Stimulated activated effector memory CD8-positive, alpha-beta T cell treated with anti-CD3 and anti-CD28 coated beads, Interleukin-12 subunit alpha, Interleukin-12 subunit beta, amount 100 ng/mL, for 72 hours (primary cell): ENCODE measurements at regions not wholly inside any gene's neighbourhood (a gene's known extent, or its start where the extent isn't known, plus 50 kb on each side); places are given as distances from the start of the nearest gene placed in this dataset.

Experiments
- ATAC-seq: fragments of 150-1000 bp; cut with Tn5 transposase; 2 replicates; pipeline ENCODE4 v1.10.0; 2021
- DNase-seq, 2 donors: peaks; one replicate each; pipeline ENCODE4 v3.0.0; 2021 to 2022; ENCODE audit warnings: low spot score in 2 of 2
- H3K27ac Mint-ChIP-seq: one replicate; pipeline ENCODE4 v1.8.0; 2022; ENCODE audit warnings: mild to moderate bottlenecking, mixed read lengths
- H3K36me3 Mint-ChIP-seq: one replicate; pipeline ENCODE4 v1.8.0; 2022; ENCODE audit warnings: mild to moderate bottlenecking, mixed read lengths
- H3K4me1 Mint-ChIP-seq: one replicate; pipeline ENCODE4 v1.8.0; 2022; ENCODE audit warnings: mixed read lengths
- H3K4me3 Mint-ChIP-seq: one replicate; pipeline ENCODE4 v1.8.0; 2022; ENCODE audit warnings: mild to moderate bottlenecking, mixed read lengths
- H3K9me3 Mint-ChIP-seq: one replicate; pipeline ENCODE4 v1.8.0; 2022; ENCODE audit warnings: mixed read lengths

DNA sequence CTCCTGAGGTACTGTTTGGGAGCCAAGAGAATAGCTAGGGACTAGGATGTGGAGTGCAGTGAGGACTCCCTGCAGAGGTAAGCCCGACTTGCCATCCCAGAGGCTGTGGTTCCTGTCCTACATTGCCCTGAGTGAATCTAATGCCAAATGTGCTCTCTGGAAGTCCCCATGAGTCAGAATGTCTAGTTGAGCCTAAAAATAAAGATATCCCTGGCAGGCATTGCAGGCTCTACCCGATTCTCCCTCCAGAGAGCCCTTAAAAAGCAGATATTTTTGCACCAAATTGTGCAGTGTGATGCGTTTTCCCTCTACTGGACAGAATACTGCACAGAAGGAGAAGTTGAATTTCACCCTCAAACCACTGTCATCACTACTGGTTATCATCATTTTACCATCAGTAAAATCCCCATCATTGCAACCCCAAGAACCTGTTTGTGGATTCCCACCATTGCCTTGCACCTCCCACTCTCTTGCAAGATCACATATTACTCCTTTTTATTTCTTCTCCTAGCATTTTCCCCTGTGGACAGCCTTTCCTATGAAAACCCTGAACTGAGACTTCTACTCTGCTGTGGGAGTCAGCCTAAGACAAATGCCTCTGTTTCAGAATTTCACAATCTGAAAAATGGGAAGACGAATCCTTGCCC is 98.0 kb downstream of the MARCHF4 start:
- Mint-ChIP-seq H3K4me1 (no peaks in the 10 kb centered on the region), H3K36me3 (no peaks in the 10 kb centered on the region), H3K4me3 (no peak overlapping the region), H3K27ac (no peak overlapping the region), H3K9me3 (no peaks in the 10 kb centered on the region)
- DNase-seq (no peak), ATAC-seq (no peak)

DNA sequence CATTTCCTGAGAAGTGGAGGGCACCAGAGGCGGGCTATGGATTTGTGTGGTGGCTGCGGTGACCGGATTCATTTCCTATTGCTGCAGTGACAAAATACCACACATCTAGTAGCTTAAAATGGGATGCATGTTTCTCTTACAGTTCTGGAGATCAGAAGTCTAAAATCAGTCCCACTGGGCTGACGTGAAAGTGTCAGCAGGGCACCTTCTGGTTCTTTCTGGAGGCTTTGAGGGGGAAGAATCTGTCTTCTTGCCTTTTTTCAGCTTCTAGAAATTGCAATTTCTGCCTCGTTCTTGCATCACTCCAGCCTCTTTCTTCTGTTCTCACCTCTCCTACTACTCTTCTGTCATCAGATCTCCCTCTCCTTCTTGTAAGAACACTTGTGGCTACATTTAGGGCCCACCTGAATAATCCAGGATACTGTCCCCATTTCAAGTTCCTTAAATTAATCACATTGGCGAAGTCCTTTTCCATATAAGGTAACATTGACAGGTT is 111.2 kb downstream of the MARCHF4 start:
- H3K9me3 Mint-ChIP-seq = no peaks in the 10 kb centered on the region
- H3K4me3 Mint-ChIP-seq = no peak overlapping the region
- H3K36me3 Mint-ChIP-seq = no peaks in the 10 kb centered on the region
- peaks cover 6% of the 10 kb centered on the region for H3K4me1 Mint-ChIP-seq
- DNase-seq (no peak), ATAC-seq (no peak)
- H3K27ac Mint-ChIP-seq = no peak overlapping the region

GRCh38 chr2:216260629-216261028 is 111.7 kb downstream of the MARCHF4 start:
- Mint-ChIP-seq H3K36me3 (no peaks in the 10 kb centered on the region), H3K4me3 (no peak overlapping the region), H3K4me1 (peaks cover 6% of the 10 kb centered on the region), H3K27ac (no peak overlapping the region), H3K9me3 (no peaks in the 10 kb centered on the region)
- DNase-seq = no peak
- ATAC-seq = no peak

DNA sequence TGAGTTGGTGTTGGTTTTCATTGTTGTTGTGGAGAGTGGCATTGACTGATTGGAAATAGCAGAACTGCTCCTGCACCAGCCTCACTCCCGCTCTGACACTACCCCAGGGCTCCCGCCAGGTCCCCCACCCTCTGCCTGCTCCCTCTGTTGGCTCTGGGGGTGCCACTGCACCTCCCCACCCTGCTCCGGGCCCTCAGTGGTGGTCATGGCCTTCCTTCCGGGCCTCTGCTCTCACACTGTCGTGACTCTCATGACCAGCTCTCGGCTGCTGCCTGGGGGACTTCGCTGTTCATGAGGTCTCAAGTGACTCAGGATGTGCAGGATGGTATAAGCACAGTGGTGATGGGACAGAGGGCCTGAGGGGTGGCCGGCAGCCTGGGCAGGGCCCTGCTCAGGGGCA is 113.2 kb downstream of the MARCHF4 start:
- Mint-ChIP-seq H3K36me3 (no peaks in the 10 kb centered on the region), H3K4me3 (no peak overlapping the region), H3K4me1 (peaks cover 6% of the 10 kb centered on the region), H3K9me3 (no peaks in the 10 kb centered on the region), H3K27ac (no peak overlapping the region)
- ATAC-seq (no peak), DNase-seq (no peak)

- no peaks in the 10 kb centered on the region for H3K4me1 Mint-ChIP-seq
- no peak overlapping the region for H3K27ac Mint-ChIP-seq
- H3K9me3 Mint-ChIP-seq = no peaks in the 10 kb centered on the region
These were observed 115.2 kb downstream of the MARCHF4 start for GRCh38 chr2:216257089-216257488.

More at GRCh38 chr2:216257089-216257488, 115.2 kb downstream of the MARCHF4 start:
- no peak for ATAC-seq
- Mint-ChIP-seq H3K36me3 (no peaks in the 10 kb centered on the region), H3K4me3 (no peak overlapping the region)
- no peak for DNase-seq
